SK-N-SH treated with all-trans-retinoic acid at 6 μM for 48 hours (cell line): ENCODE measurements at regions not wholly inside any gene's neighbourhood (a gene's known extent, or its start where the extent isn't known, plus 50 kb on each side); places are given as distances from the start of the nearest gene placed in this dataset.

Experiments
- ATAC-seq: fragments of 200-7000 bp; cut with Tn5 transposase; 3 replicates; pipeline ENCODE4 v1.9.1; 2020; ENCODE audit warnings: mild to moderate bottlenecking, moderate library complexity
- ARNTL ChIP-seq: fragments of 450-650 bp; formaldehyde crosslinking; IDR thresholded peaks from 2 replicates; pipeline ENCODE4 v1.5.0; 2020; ENCODE audit warnings: low read depth, mild to moderate bottlenecking, moderate library complexity, borderline replicate concordance
- BACH2 ChIP-seq: fragments of 250-450 bp; sonication (Bioruptor Pico); IDR thresholded peaks from 2 replicates; pipeline ENCODE4 v1.9.0; 2021; ENCODE audit warnings: mild to moderate bottlenecking, borderline replicate concordance
- CSDC2 ChIP-seq: fragments of 250-450 bp; sonication (Bioruptor Pico); IDR thresholded peaks from 2 replicates; pipeline ENCODE4 v1.5.0; 2020; ENCODE audit warnings: mild to moderate bottlenecking, moderate library complexity
- ESRRG ChIP-seq: fragments of 250-450 bp; sonication (Bioruptor Pico); IDR thresholded peaks from 2 replicates; pipeline ENCODE4 v1.6.1; 2021; ENCODE audit warnings: mild to moderate bottlenecking
- GLIS3 ChIP-seq: fragments of 250-450 bp; sonication (Bioruptor Pico); IDR thresholded peaks from 2 replicates; pipeline ENCODE4 v1.5.0; 2020; ENCODE audit warnings: mild to moderate bottlenecking, moderate library complexity
- ISL1 ChIP-seq: fragments of 250-450 bp; sonication (Bioruptor Pico); IDR thresholded peaks from 2 replicates; pipeline ENCODE4 v2.1.2; 2022; ENCODE audit warnings: mild to moderate bottlenecking, moderate library complexity
- OSR1 ChIP-seq: fragments of 250-450 bp; sonication (Bioruptor Pico); IDR thresholded peaks from 2 replicates; pipeline ENCODE4 v1.8.0; 2022; ENCODE audit warnings: moderate library complexity, mild to moderate bottlenecking, inconsistent platforms
- PPARA ChIP-seq: fragments of 250-450 bp; sonication (Bioruptor Pico); IDR thresholded peaks from 2 replicates; pipeline ENCODE4 v1.5.0; 2020; ENCODE audit warnings: mild to moderate bottlenecking, borderline replicate concordance
- RARB ChIP-seq: fragments of 250-450 bp; sonication (Bioruptor Pico); IDR thresholded peaks from 2 replicates; pipeline ENCODE4 v1.8.0; 2021; ENCODE audit warnings: mild to moderate bottlenecking, moderate library complexity
- SNAI2 ChIP-seq: fragments of 250-450 bp; sonication (Bioruptor Pico); IDR thresholded peaks from 2 replicates; pipeline ENCODE4 v1.5.0; 2020; ENCODE audit warnings: mild to moderate bottlenecking, moderate library complexity
- TCF4 ChIP-seq: fragments of 250-450 bp; sonication (Bioruptor Pico); IDR thresholded peaks from 2 replicates; pipeline ENCODE4 v1.8.0; 2021; ENCODE audit warnings: mild to moderate bottlenecking, moderate library complexity, borderline replicate concordance
- ZC3H10 ChIP-seq: fragments of 250-450 bp; sonication (Bioruptor Pico); IDR thresholded peaks from 2 replicates; pipeline ENCODE4 v1.5.1; 2021; ENCODE audit warnings: mild to moderate bottlenecking, moderate library complexity
- ZFP3 ChIP-seq: fragments of 250-450 bp; sonication (Bioruptor Pico); IDR thresholded peaks from 2 replicates; pipeline ENCODE4 v1.5.0; 2020; ENCODE audit warnings: mild to moderate bottlenecking, moderate library complexity
- ZFP30 ChIP-seq: fragments of 450-650 bp; formaldehyde crosslinking; IDR thresholded peaks from 2 replicates; pipeline ENCODE4 v1.5.0; 2022; ENCODE audit warnings: mild to moderate bottlenecking, moderate library complexity
- ZNF565 ChIP-seq: fragments of 450-650 bp; formaldehyde crosslinking; conservative IDR thresholded peaks from 2 replicates; pipeline ENCODE4 v1.5.0; 2020; ENCODE audit warnings: low read depth, mild to moderate bottlenecking, moderate library complexity
- ZNF8 ChIP-seq: fragments of 450-650 bp; formaldehyde crosslinking; IDR thresholded peaks from 2 replicates; pipeline ENCODE4 v1.5.0; 2020; ENCODE audit warnings: mild to moderate bottlenecking, moderate library complexity
- TF ChIP-seq, protein P1 (sequence below): fragments of 250-450 bp; sonication (Bioruptor Pico); IDR thresholded peaks from 2 replicates; pipeline ENCODE4 v1.8.0; 2020; ENCODE audit warnings: mild to moderate bottlenecking, moderate library complexity, borderline replicate concordance
- TF ChIP-seq, protein P2 (sequence below): fragments of 250-450 bp; sonication (Bioruptor Pico); IDR thresholded peaks from 2 replicates; pipeline ENCODE4 v1.5.0; 2020; ENCODE audit warnings: mild to moderate bottlenecking, moderate library complexity
- TF ChIP-seq, protein P3 (sequence below): fragments of 250-450 bp; sonication (Bioruptor Pico); IDR thresholded peaks from 2 replicates; pipeline ENCODE4 v1.5.1; 2020; ENCODE audit warnings: low read depth, mild to moderate bottlenecking, moderate library complexity
- TF ChIP-seq, protein P4 (sequence below): fragments of 250-450 bp; sonication (Bioruptor Pico); IDR thresholded peaks from 2 replicates; pipeline ENCODE4 v1.8.0; 2021; ENCODE audit warnings: low read depth, mild to moderate bottlenecking, moderate library complexity, borderline replicate concordance
- TF ChIP-seq, protein P5 (sequence below): fragments of 250-450 bp; sonication (Bioruptor Pico); IDR thresholded peaks from 2 replicates; pipeline ENCODE4 v1.5.1; 2021; ENCODE audit warnings: mild to moderate bottlenecking, moderate library complexity

DNA sequence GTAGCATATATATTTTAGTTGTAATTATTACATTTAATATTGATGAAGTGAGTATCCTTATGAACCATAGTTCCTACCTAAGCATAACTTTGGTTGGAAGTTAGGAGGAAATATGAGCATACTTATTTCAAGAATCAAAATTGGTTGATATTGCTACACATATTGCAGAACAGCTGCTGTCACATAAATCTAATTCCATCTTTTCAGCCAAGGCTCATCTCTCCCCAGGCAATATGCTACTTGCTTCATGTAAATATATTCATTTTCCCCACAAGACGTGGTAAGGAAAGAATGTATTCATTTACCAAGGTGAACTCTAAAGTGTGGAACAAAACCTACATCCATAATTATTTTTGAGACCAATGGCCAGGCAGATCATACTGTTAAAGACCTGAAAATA is 62.5 kb upstream of the HIF1A start:
- no peak for ATAC-seq
- TF ChIP-seq BACH2 (CRISPR knock-in tag) (no peak), RARB (CRISPR knock-in tag) (no peak), ZFP30 (CRISPR knock-in tag) (no peak), ZFP3 (CRISPR knock-in tag) (no peak), SNAI2 (CRISPR knock-in tag) (no peak), GLIS3 (CRISPR knock-in tag) (no peak), ZNF565 (no peak), ISL1 (no peak), CSDC2 (CRISPR knock-in tag) (no peak), OSR1 (CRISPR knock-in tag) (no peak), PPARA (CRISPR knock-in tag) (no peak), TCF4 (CRISPR knock-in tag) (no peak), ZC3H10 (CRISPR knock-in tag) (no peak), ESRRG (CRISPR knock-in tag) (no peak)
- TF ChIP-seq, protein P1, sequence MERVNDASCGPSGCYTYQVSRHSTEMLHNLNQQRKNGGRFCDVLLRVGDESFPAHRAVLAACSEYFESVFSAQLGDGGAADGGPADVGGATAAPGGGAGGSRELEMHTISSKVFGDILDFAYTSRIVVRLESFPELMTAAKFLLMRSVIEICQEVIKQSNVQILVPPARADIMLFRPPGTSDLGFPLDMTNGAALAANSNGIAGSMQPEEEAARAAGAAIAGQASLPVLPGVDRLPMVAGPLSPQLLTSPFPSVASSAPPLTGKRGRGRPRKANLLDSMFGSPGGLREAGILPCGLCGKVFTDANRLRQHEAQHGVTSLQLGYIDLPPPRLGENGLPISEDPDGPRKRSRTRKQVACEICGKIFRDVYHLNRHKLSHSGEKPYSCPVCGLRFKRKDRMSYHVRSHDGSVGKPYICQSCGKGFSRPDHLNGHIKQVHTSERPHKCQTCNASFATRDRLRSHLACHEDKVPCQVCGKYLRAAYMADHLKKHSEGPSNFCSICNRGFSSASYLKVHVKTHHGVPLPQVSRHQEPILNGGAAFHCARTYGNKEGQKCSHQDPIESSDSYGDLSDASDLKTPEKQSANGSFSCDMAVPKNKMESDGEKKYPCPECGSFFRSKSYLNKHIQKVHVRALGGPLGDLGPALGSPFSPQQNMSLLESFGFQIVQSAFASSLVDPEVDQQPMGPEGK (CRISPR knock-in tag): no peak
- TF ChIP-seq, protein P2, sequence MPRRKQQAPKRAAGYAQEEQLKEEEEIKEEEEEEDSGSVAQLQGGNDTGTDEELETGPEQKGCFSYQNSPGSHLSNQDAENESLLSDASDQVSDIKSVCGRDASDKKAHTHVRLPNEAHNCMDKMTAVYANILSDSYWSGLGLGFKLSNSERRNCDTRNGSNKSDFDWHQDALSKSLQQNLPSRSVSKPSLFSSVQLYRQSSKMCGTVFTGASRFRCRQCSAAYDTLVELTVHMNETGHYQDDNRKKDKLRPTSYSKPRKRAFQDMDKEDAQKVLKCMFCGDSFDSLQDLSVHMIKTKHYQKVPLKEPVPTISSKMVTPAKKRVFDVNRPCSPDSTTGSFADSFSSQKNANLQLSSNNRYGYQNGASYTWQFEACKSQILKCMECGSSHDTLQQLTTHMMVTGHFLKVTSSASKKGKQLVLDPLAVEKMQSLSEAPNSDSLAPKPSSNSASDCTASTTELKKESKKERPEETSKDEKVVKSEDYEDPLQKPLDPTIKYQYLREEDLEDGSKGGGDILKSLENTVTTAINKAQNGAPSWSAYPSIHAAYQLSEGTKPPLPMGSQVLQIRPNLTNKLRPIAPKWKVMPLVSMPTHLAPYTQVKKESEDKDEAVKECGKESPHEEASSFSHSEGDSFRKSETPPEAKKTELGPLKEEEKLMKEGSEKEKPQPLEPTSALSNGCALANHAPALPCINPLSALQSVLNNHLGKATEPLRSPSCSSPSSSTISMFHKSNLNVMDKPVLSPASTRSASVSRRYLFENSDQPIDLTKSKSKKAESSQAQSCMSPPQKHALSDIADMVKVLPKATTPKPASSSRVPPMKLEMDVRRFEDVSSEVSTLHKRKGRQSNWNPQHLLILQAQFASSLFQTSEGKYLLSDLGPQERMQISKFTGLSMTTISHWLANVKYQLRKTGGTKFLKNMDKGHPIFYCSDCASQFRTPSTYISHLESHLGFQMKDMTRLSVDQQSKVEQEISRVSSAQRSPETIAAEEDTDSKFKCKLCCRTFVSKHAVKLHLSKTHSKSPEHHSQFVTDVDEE (CRISPR knock-in tag): no peak
- TF ChIP-seq, protein P3, sequence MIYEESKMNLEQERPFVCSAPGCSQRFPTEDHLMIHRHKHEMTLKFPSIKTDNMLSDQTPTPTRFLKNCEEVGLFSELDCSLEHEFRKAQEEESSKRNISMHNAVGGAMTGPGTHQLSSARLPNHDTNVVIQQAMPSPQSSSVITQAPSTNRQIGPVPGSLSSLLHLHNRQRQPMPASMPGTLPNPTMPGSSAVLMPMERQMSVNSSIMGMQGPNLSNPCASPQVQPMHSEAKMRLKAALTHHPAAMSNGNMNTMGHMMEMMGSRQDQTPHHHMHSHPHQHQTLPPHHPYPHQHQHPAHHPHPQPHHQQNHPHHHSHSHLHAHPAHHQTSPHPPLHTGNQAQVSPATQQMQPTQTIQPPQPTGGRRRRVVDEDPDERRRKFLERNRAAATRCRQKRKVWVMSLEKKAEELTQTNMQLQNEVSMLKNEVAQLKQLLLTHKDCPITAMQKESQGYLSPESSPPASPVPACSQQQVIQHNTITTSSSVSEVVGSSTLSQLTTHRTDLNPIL (CRISPR knock-in tag): no peak

DNA sequence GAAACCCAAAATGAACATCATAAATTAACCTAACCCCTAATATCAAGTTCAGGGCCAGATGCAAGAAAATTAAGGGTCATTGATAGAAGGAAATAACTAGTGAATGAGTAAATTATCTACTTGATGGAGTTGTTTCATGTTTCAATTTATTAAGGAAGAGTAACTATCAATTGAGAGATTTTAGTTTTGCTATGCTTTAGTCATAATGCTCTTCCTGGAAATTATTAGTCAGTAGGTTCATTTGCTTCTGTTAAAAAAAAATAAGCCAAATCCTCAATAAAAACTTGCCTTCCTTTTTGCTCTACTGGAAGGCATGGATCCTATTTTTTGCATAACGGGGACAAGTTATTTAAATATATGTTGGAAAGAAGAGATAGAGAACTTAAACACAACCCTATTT is 59.0 kb upstream of the HIF1A start:
- no peak for ATAC-seq
- TF ChIP-seq ZNF565 (no peak), ISL1 (no peak), ARNTL (CRISPR knock-in tag) (no peak), BACH2 (CRISPR knock-in tag) (no peak), SNAI2 (CRISPR knock-in tag) (no peak), RARB (CRISPR knock-in tag) (no peak), ZFP3 (CRISPR knock-in tag) (no peak), OSR1 (CRISPR knock-in tag) (no peak), TCF4 (CRISPR knock-in tag) (no peak), ZC3H10 (CRISPR knock-in tag) (no peak)
- TF ChIP-seq, protein P4, sequence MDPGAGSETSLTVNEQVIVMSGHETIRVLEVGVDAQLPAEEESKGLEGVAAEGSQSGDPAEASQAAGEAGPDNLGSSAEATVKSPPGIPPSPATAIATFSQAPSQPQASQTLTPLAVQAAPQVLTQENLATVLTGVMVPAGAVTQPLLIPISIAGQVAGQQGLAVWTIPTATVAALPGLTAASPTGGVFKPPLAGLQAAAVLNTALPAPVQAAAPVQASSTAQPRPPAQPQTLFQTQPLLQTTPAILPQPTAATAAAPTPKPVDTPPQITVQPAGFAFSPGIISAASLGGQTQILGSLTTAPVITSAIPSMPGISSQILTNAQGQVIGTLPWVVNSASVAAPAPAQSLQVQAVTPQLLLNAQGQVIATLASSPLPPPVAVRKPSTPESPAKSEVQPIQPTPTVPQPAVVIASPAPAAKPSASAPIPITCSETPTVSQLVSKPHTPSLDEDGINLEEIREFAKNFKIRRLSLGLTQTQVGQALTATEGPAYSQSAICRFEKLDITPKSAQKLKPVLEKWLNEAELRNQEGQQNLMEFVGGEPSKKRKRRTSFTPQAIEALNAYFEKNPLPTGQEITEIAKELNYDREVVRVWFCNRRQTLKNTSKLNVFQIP (CRISPR knock-in tag): no peak
- TF ChIP-seq, protein P5, sequence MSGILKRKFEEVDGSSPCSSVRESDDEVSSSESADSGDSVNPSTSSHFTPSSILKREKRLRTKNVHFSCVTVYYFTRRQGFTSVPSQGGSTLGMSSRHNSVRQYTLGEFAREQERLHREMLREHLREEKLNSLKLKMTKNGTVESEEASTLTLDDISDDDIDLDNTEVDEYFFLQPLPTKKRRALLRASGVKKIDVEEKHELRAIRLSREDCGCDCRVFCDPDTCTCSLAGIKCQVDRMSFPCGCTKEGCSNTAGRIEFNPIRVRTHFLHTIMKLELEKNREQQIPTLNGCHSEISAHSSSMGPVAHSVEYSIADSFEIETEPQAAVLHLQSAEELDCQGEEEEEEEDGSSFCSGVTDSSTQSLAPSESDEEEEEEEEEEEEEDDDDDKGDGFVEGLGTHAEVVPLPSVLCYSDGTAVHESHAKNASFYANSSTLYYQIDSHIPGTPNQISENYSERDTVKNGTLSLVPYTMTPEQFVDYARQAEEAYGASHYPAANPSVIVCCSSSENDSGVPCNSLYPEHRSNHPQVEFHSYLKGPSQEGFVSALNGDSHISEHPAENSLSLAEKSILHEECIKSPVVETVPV: no peak

DNA sequence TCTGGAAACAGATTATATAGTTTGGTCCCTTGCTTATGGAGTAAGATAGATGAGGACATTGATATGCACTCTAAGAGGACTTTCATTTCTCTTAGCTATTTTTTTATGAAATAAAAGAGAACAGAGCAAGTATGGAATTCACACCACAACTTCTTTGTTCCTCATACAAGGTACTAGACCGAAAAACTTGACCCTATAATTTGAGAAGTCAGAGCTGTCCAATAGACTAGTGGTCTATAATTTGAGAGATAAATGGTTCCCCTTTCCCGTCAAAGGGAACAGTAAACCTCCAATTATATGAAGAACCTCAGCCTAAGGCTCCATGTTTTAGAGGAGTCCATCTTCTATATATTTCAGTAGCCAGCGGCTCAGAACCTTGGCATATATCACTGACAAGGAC is 58.5 kb upstream of the HIF1A start:
- no peak for TF ChIP-seq ZNF565
- no peak for TF ChIP-seq CSDC2 (CRISPR knock-in tag)
- no peak for TF ChIP-seq BACH2 (CRISPR knock-in tag)
- TF ChIP-seq ZNF8 (CRISPR knock-in tag): no peak
- TF ChIP-seq ZFP3 (CRISPR knock-in tag): no peak
- ATAC-seq: no peak
